Breast epithelium (tissue), 3 donors: ENCODE measurements at regions not wholly inside any gene's neighbourhood (a gene's known extent, or its start where the extent isn't known, plus 50 kb on each side); places are given as distances from the start of the nearest gene placed in this dataset.

ENCODE experiments used
- POLR2AphosphoS5 ChIP-seq, 3 donors: sonication (generic); formaldehyde crosslinking; IDR thresholded peaks; one replicate each; pipeline ENCODE4 v1.6.1; 2017; ENCODE audit warnings: antibody characterized with exemption in 3 of 3
- TF ChIP-seq, protein P1 (sequence below), 3 donors: fragments of 450-650 bp; IDR thresholded peaks; one replicate each; pipeline ENCODE4 v1.5.1; 2016 to 2017; ENCODE audit warnings: antibody characterized with exemption in 3 of 3, mild to moderate bottlenecking in 3 of 3, moderate library complexity in 3 of 3

GRCh38 chr9:31065691-31066090, 1318.8 kb upstream of the ACO1 start:
- TF ChIP-seq POLR2AphosphoS5 (IDR thresholded peaks at IDR 0.05): no peak
- TF ChIP-seq, protein P1, sequence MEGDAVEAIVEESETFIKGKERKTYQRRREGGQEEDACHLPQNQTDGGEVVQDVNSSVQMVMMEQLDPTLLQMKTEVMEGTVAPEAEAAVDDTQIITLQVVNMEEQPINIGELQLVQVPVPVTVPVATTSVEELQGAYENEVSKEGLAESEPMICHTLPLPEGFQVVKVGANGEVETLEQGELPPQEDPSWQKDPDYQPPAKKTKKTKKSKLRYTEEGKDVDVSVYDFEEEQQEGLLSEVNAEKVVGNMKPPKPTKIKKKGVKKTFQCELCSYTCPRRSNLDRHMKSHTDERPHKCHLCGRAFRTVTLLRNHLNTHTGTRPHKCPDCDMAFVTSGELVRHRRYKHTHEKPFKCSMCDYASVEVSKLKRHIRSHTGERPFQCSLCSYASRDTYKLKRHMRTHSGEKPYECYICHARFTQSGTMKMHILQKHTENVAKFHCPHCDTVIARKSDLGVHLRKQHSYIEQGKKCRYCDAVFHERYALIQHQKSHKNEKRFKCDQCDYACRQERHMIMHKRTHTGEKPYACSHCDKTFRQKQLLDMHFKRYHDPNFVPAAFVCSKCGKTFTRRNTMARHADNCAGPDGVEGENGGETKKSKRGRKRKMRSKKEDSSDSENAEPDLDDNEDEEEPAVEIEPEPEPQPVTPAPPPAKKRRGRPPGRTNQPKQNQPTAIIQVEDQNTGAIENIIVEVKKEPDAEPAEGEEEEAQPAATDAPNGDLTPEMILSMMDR (IDR thresholded peaks at IDR 0.05): no peak
